GM19452 (cell line): ENCODE measurements at regions not wholly inside any gene's neighbourhood (a gene's known extent, or its start where the extent isn't known, plus 50 kb on each side); places are given as distances from the start of the nearest gene placed in this dataset.
"Not testable (repeated sequence)": the region's sequence is repeated elsewhere in the genome, so short reads cannot be mapped to it uniquely, and the experiment has no call there.

Source experiments
- ATAC-seq: cut with Tn5 transposase; IDR thresholded peaks from one replicate; pipeline ENCODE4 v1.9.1; 2021; ENCODE audit not compliant: unreplicated experiment

- ATAC-seq = no peak
Observed at GRCh38 chr17:70984873-70985272, 815.5 kb downstream of the KCNJ2 start.

GRCh38 chr17:70987867-70988340, 818.6 kb downstream of the KCNJ2 start:
- ATAC-seq = no peak

- no peak for ATAC-seq
Observed at GRCh38 chr17:70988622-70989021, 819.3 kb downstream of the KCNJ2 start.

- no peak for ATAC-seq
Observed at GRCh38 chr17:70989280-70989679, 819.9 kb downstream of the KCNJ2 start.

GRCh38 chr17:70994194-70994593, 824.9 kb downstream of the KCNJ2 start:
- ATAC-seq = no peak

GRCh38 chr17:70995997-70996396, 826.7 kb downstream of the KCNJ2 start:
- ATAC-seq = no peak

GRCh38 chr17:71003736-71004135, 834.4 kb downstream of the KCNJ2 start:
- ATAC-seq = no peak

GRCh38 chr17:71004413-71004812, 835.1 kb downstream of the KCNJ2 start:
- no peak for ATAC-seq

GRCh38 chr17:71011391-71011790, 842.1 kb downstream of the KCNJ2 start:
- ATAC-seq = no peak

- ATAC-seq = no peak
Observed at GRCh38 chr17:71019699-71020098, 850.4 kb downstream of the KCNJ2 start.

GRCh38 chr17:71022758-71023157, 853.4 kb downstream of the KCNJ2 start:
- no peak for ATAC-seq

- ATAC-seq = no peak
Observed at GRCh38 chr17:71023249-71024030, 854.1 kb downstream of the KCNJ2 start.

GRCh38 chr17:71024172-71024571, 854.8 kb downstream of the KCNJ2 start:
- ATAC-seq = no peak

GRCh38 chr17:71024969-71025368, 855.6 kb downstream of the KCNJ2 start:
- no peak for ATAC-seq

- no peak for ATAC-seq
Observed at GRCh38 chr17:71029246-71029645, 859.9 kb downstream of the KCNJ2 start.

- ATAC-seq = not testable (repeated sequence)
Observed at GRCh38 chr17:71031286-71031685, 862.0 kb downstream of the KCNJ2 start.

GRCh38 chr17:71032746-71033273, 863.5 kb downstream of the KCNJ2 start:
- no peak for ATAC-seq

- ATAC-seq = no peak
Observed at GRCh38 chr17:71033336-71033735, 864.0 kb downstream of the KCNJ2 start.

- no peak for ATAC-seq
Observed at GRCh38 chr17:71035226-71035625, 865.9 kb downstream of the KCNJ2 start.

GRCh38 chr17:71037386-71037785, 868.1 kb downstream of the KCNJ2 start:
- no peak for ATAC-seq

GRCh38 chr17:71039391-71039790, 870.1 kb downstream of the KCNJ2 start:
- ATAC-seq = no peak

GRCh38 chr17:71052971-71053370, 883.6 kb downstream of the KCNJ2 start:
- ATAC-seq = no peak

- no peak for ATAC-seq
Observed at GRCh38 chr17:71055128-71055527, 885.8 kb downstream of the KCNJ2 start.
